ENCODE measurements at regions not wholly inside any gene's neighbourhood (a gene's known extent, or its start where the extent isn't known, plus 50 kb on each side); places are given as distances from the start of the nearest gene placed in this dataset.

DNA sequence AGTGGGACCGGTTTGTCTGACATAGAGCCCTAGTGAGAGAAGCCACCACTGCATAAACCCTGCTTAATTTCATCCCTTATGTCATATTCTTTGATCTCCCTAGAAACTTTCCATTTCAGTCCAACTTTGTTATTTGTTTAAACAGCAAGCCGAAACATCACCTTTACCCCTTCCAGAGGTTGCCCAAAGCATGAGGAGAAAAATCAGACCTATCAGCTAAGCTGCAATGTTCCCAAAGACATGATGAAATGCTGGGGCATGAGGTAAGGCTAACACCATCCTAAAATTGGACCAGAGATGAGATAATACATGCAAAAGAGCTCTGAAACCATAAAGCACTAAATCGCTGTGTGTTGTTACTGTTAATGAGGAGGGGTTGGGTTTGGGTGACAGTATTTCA lies 447.9 kb upstream of the ACVR2A start:
- Histone ChIP-seq H3K79me2 (ENCODE audit: insufficient read depth, low read length) (no peaks in the 10 kb centered on the region), H2AFZ (ENCODE audit: low read depth, low read length, poor library complexity, severe bottlenecking) (no peak overlapping the region), H3K9ac (ENCODE audit: low read length) (no peak overlapping the region), H3K4me2 (ENCODE audit: low read length) (no peak overlapping the region), H3K36me3 (ENCODE audit: control insufficient read depth in 1 of 2, insufficient read depth in 2 of 2, low read length in 2 of 2) (no peaks in the 10 kb centered on the region), H3K27ac (ENCODE audit: low read depth, low read length) (no peak overlapping the region), H3K4me3 (replicated peaks in 1 of 2; ENCODE audit: low read depth in 1 of 2, low read length in 2 of 2) (no peak overlapping the region), H3K27me3 (ENCODE audit: insufficient read depth, low read length) (no peaks in the 10 kb centered on the region), H4K20me1 (ENCODE audit: insufficient read depth) (no peaks in the 10 kb centered on the region), H3K4me1 (ENCODE audit: control insufficient read depth in 1 of 2, insufficient read depth in 2 of 2, low read length in 2 of 2) (no peaks in the 10 kb centered on the region), H3K9me2 (ENCODE audit: insufficient read depth) (no peaks in the 10 kb centered on the region; the same call in 1 of the 2 replicates), H3K9me3 (ENCODE audit: control insufficient read depth in 1 of 2, insufficient read depth in 1 of 2, low read depth in 1 of 2, low read length in 2 of 2) (no peaks in the 10 kb centered on the region)
- POLR2A ChIA-PET, result no interaction called here
- DNase-seq (ENCODE audit: low read depth, low spot score) (no peak), ATAC-seq (no peak)
- intact Hi-C loops (cut with micrococcal nuclease), result no loop called here
- RAD21 ChIA-PET (ENCODE audit: low non-redundant PET in 1 of 2, low total read pairs in 2 of 2, uncharacterized antibody in 2 of 2, unreplicated experiment in 2 of 2), result no interaction called here
- BruUV-seq (replicated peaks), result no TSS peak
- TF ChIP-seq ZNF274 (IDR thresholded peaks at IDR 0.05; ENCODE audit: low read depth, low read length) (no peak), TCF7L2 (IDR thresholded peaks at IDR 0.05; ENCODE audit: borderline replicate concordance, extremely low read depth, insufficient read depth, insufficient read length) (no peak), YY1 (IDR thresholded peaks at IDR 0.05; ENCODE audit: extremely low read depth, insufficient replicate concordance, low read depth, low read length) (no peak), FOSL1 (IDR thresholded peaks at IDR 0.05; ENCODE audit: low read depth) (no peak), CEBPB (IDR thresholded peaks at IDR 0.05; ENCODE audit: low read depth) (no peak), SP1 (IDR thresholded peaks at IDR 0.05; ENCODE audit: low read depth) (no peak), CBX3 (IDR thresholded peaks at IDR 0.05; ENCODE audit: low read depth) (no peak)
- TF ChIP-seq, protein P1, sequence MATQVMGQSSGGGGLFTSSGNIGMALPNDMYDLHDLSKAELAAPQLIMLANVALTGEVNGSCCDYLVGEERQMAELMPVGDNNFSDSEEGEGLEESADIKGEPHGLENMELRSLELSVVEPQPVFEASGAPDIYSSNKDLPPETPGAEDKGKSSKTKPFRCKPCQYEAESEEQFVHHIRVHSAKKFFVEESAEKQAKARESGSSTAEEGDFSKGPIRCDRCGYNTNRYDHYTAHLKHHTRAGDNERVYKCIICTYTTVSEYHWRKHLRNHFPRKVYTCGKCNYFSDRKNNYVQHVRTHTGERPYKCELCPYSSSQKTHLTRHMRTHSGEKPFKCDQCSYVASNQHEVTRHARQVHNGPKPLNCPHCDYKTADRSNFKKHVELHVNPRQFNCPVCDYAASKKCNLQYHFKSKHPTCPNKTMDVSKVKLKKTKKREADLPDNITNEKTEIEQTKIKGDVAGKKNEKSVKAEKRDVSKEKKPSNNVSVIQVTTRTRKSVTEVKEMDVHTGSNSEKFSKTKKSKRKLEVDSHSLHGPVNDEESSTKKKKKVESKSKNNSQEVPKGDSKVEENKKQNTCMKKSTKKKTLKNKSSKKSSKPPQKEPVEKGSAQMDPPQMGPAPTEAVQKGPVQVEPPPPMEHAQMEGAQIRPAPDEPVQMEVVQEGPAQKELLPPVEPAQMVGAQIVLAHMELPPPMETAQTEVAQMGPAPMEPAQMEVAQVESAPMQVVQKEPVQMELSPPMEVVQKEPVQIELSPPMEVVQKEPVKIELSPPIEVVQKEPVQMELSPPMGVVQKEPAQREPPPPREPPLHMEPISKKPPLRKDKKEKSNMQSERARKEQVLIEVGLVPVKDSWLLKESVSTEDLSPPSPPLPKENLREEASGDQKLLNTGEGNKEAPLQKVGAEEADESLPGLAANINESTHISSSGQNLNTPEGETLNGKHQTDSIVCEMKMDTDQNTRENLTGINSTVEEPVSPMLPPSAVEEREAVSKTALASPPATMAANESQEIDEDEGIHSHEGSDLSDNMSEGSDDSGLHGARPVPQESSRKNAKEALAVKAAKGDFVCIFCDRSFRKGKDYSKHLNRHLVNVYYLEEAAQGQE (IDR thresholded peaks at IDR 0.05; ENCODE audit: low read depth), result no peak
- TF ChIP-seq, protein P2, sequence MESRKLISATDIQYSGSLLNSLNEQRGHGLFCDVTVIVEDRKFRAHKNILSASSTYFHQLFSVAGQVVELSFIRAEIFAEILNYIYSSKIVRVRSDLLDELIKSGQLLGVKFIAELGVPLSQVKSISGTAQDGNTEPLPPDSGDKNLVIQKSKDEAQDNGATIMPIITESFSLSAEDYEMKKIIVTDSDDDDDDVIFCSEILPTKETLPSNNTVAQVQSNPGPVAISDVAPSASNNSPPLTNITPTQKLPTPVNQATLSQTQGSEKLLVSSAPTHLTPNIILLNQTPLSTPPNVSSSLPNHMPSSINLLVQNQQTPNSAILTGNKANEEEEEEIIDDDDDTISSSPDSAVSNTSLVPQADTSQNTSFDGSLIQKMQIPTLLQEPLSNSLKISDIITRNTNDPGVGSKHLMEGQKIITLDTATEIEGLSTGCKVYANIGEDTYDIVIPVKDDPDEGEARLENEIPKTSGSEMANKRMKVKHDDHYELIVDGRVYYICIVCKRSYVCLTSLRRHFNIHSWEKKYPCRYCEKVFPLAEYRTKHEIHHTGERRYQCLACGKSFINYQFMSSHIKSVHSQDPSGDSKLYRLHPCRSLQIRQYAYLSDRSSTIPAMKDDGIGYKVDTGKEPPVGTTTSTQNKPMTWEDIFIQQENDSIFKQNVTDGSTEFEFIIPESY (IDR thresholded peaks at IDR 0.05; ENCODE audit: extremely low read depth, insufficient replicate concordance, low read length), result no peak
- CTCF ChIA-PET, result no interaction called here
